Suprapubic skin (tissue), 4 donors: ENCODE measurements at regions not wholly inside any gene's neighbourhood (a gene's known extent, or its start where the extent isn't known, plus 50 kb on each side); places are given as distances from the start of the nearest gene placed in this dataset.

Source experiments
- DNase-seq, 2 donors: peaks; one replicate each; pipeline ENCODE4 v3.0.0-alpha.2; 2019; ENCODE audit warnings: low spot score in 2 of 2
- H3K27ac ChIP-seq: fragments of 200-600 bp; sonication (generic); one replicate; pipeline ENCODE4 v1.5.1; 2019
- H3K27me3 ChIP-seq: fragments of 200-600 bp; sonication (generic); one replicate; pipeline ENCODE4 v1.5.1; 2019
- H3K36me3 ChIP-seq: fragments of 200-600 bp; sonication (generic); one replicate; pipeline ENCODE4 v1.5.1; 2019
- H3K4me1 ChIP-seq: fragments of 200-600 bp; sonication (generic); one replicate; pipeline ENCODE4 v1.5.1; 2019
- H3K4me3 ChIP-seq: fragments of 200-600 bp; sonication (generic); one replicate; pipeline ENCODE4 v1.5.1; 2019; ENCODE audit warnings: mild to moderate bottlenecking
- H3K9me3 ChIP-seq: fragments of 200-600 bp; sonication (generic); one replicate; pipeline ENCODE4 v1.5.1; 2019
- EP300 ChIP-seq: sonication (generic); formaldehyde crosslinking; IDR thresholded peaks from one replicate; pipeline ENCODE4 v1.6.1; 2017; ENCODE audit warnings: antibody characterized with exemption
- POLR2A ChIP-seq, 2 donors: fragments of 450-650 bp; IDR thresholded peaks; one replicate each; pipeline ENCODE4 v1.6.1; 2017; ENCODE audit warnings: antibody characterized with exemption in 2 of 2, mild to moderate bottlenecking in 2 of 2, moderate library complexity in 2 of 2
- POLR2AphosphoS5 ChIP-seq, 3 donors: sonication (generic); formaldehyde crosslinking; IDR thresholded peaks; one replicate each; pipeline ENCODE4 v1.6.1; 2017; ENCODE audit warnings: antibody characterized with exemption in 3 of 3
- WGBS: methylation state at CpG from one replicate; pipeline ENCODE4 v1.1.5; 2018; 5-methylcytosine and 5-hydroxymethylcytosine counted together
- TF ChIP-seq, protein P1 (sequence below), 2 donors: fragments of 200-600 bp in 1 of 2; fragments of 450-650 bp in 1 of 2; sonication (generic) in 1 of 2; IDR thresholded peaks; one replicate each; pipeline ENCODE4 v1.5.1; 2016 to 2019; ENCODE audit warnings: antibody characterized with exemption in 2 of 2, mild to moderate bottlenecking in 1 of 2, moderate library complexity in 1 of 2

DNA sequence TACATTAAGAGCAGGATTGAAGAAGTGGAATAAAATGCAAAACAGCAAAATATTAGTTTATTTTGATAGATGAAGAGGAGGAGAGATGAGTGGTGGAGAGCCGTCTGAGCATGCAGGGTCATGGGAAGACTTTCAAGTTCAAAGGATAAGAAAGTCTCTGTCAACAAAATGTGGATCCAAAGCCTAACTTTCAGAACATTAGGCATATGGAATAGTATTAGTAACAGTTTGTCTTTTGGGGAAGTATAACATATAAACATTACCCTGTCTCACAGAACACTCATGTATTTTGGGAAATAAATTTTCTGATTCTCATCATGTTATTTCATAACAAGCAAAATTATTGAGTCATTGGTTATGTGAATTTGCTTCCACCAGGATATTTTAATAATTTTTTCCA lies 104.3 kb upstream of the CEP126 start:
- no peaks in the 10 kb centered on the region for H3K27me3 ChIP-seq
- H3K9me3 ChIP-seq = no peaks in the 10 kb centered on the region
- no peak overlapping the region for H3K4me3 ChIP-seq
- TF ChIP-seq EP300 = no peak
- TF ChIP-seq, protein P1, sequence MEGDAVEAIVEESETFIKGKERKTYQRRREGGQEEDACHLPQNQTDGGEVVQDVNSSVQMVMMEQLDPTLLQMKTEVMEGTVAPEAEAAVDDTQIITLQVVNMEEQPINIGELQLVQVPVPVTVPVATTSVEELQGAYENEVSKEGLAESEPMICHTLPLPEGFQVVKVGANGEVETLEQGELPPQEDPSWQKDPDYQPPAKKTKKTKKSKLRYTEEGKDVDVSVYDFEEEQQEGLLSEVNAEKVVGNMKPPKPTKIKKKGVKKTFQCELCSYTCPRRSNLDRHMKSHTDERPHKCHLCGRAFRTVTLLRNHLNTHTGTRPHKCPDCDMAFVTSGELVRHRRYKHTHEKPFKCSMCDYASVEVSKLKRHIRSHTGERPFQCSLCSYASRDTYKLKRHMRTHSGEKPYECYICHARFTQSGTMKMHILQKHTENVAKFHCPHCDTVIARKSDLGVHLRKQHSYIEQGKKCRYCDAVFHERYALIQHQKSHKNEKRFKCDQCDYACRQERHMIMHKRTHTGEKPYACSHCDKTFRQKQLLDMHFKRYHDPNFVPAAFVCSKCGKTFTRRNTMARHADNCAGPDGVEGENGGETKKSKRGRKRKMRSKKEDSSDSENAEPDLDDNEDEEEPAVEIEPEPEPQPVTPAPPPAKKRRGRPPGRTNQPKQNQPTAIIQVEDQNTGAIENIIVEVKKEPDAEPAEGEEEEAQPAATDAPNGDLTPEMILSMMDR (IDR thresholded peaks at IDR 0.05) = no peak
- no peak for TF ChIP-seq POLR2AphosphoS5 (IDR thresholded peaks at IDR 0.05)
- no peak for TF ChIP-seq POLR2A (IDR thresholded peaks at IDR 0.05)
- no peak for DNase-seq
- no peaks in the 10 kb centered on the region for H3K4me1 ChIP-seq
- no peaks in the 10 kb centered on the region for H3K36me3 ChIP-seq
- no peak overlapping the region for H3K27ac ChIP-seq
- WGBS = 74% methylated on average over 1 of the region's 1 CpG

DNA sequence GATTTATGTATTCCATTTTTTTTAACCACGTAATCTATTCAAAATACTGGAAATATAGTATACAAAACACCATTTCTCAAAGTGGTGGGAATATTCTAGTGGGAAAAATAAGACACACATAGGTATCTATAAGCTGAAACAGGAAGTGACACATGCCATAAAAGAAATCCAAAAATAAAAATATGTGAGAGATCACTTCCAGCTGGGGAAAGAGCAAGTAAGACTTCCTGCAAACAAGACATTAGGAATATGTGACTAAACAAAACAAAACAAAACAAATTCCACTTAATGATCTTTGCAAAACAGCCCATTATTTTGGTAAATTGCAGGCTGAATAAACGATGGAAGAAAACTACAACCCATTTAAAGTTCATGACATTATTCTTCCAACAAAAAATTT lies 107.3 kb upstream of the CEP126 start:
- TF ChIP-seq EP300 = no peak
- TF ChIP-seq POLR2A (IDR thresholded peaks at IDR 0.05) = no peak
- TF ChIP-seq, protein P1 (IDR thresholded peaks at IDR 0.05) = no peak
- no peak for TF ChIP-seq POLR2AphosphoS5 (IDR thresholded peaks at IDR 0.05)
- 68% methylated on average over 2 of the region's 2 CpGs for WGBS
- H3K27ac ChIP-seq = no peak overlapping the region

DNA sequence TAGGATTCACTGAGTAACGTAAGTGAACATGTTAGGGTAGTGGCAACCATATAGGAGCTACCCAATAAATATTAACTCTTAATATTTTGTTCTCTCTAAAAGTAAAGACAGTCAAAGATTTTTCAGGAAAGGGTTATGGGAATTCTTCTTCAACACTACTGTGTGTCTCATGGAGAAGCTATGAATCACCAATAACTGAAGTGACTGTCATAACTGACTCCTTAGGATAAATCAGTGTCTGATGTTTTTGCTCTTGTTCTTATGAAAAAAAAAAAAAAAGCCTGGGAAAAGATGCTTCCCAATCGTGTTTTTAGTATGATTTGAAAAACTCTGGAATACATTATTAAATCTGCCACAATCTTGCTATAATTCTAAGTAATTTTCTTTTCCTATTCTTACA lies 111.2 kb upstream of the CEP126 start:
- Histone ChIP-seq H3K36me3 (no peaks in the 10 kb centered on the region), H3K4me3 (no peak overlapping the region), H3K27ac (no peak overlapping the region), H3K4me1 (no peaks in the 10 kb centered on the region), H3K27me3 (no peaks in the 10 kb centered on the region), H3K9me3 (no peaks in the 10 kb centered on the region)
- WGBS = 67% methylated on average over 2 of the region's 2 CpGs
- TF ChIP-seq EP300 (no peak), POLR2A (IDR thresholded peaks at IDR 0.05) (no peak), POLR2AphosphoS5 (IDR thresholded peaks at IDR 0.05) (no peak)
- TF ChIP-seq, protein P1 (IDR thresholded peaks at IDR 0.05) = no peak
- no peak for DNase-seq

More for the DNA sequence above, 107.3 kb upstream of the CEP126 start:
- H3K9me3 ChIP-seq = no peaks in the 10 kb centered on the region
- no peaks in the 10 kb centered on the region for H3K27me3 ChIP-seq
- DNase-seq = no peak
- H3K4me3 ChIP-seq = no peak overlapping the region
- H3K36me3 ChIP-seq = no peaks in the 10 kb centered on the region
- no peaks in the 10 kb centered on the region for H3K4me1 ChIP-seq

DNA sequence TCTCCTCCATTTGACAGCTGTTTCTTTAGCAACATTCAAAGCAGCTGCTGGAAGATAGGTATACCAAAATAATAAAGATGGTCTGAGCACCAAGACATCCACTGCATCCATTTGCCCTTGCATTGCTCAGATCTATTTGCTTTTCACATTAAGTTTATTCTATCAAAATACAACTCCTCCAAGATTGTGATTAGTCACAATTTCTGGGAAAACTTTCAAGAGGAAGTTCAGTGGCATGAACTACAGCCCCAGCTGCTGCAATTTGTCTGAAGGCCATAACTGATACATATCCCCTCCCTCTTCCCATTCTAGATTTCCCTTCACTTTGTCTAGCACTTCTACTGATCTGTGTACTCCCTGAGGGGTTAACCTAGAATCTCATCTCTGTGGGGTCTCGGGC lies 117.5 kb upstream of the CEP126 start:
- H3K4me1 ChIP-seq = no peaks in the 10 kb centered on the region
- no peaks in the 10 kb centered on the region for H3K36me3 ChIP-seq
- 61% methylated on average over 1 of the region's 1 CpG for WGBS
- H3K27me3 ChIP-seq = no peaks in the 10 kb centered on the region
- H3K4me3 ChIP-seq = no peak overlapping the region
- H3K9me3 ChIP-seq = no peaks in the 10 kb centered on the region
- TF ChIP-seq EP300 (no peak), POLR2AphosphoS5 (IDR thresholded peaks at IDR 0.05) (no peak), POLR2A (IDR thresholded peaks at IDR 0.05) (no peak)
- TF ChIP-seq, protein P1 (IDR thresholded peaks at IDR 0.05) = no peak
- no peak overlapping the region for H3K27ac ChIP-seq
- no peak for DNase-seq

DNA sequence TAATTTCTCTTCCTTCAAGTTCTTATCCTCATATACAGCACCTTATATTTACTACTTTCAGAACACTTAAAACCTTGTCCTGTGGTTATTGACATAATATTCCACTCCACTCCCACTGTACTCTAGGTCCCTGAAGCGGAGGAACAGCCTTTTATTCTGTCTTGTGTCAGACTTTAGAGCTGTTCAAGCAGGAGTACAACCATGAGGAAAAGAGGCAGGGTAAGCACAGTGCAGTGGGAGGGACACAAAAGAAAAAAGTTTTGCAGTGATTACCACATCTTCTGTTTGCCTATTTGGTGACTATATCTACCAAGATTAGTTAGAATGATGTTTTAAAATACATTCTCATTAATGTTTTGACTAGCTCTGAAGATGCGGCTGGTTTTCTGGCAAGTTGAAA lies 122.0 kb upstream of the CEP126 start:
- Histone ChIP-seq H3K9me3 (no peaks in the 10 kb centered on the region), H3K4me1 (no peaks in the 10 kb centered on the region), H3K27me3 (no peaks in the 10 kb centered on the region), H3K27ac (no peak overlapping the region), H3K36me3 (no peaks in the 10 kb centered on the region), H3K4me3 (no peak overlapping the region)
- DNase-seq = no peak
- TF ChIP-seq POLR2AphosphoS5 (IDR thresholded peaks at IDR 0.05) (no peak), POLR2A (IDR thresholded peaks at IDR 0.05) (no peak), EP300 (no peak)
- TF ChIP-seq, protein P1 (IDR thresholded peaks at IDR 0.05) = no peak
- 79% methylated on average over 2 of the region's 2 CpGs for WGBS
